GM10248 (cell line): ENCODE measurements at regions not wholly inside any gene's neighbourhood (a gene's known extent, or its start where the extent isn't known, plus 50 kb on each side); places are given as distances from the start of the nearest gene placed in this dataset.

Experiments
- CTCF ChIA-PET: fragments of 300-600 bp; sonication (Branson Sonifier 250); formaldehyde crosslinking; extraction: SDS; loops from one replicate; lab custom pipeline; 2021; ENCODE audit warnings: antibody characterized with exemption; lab: Yijun Ruan, JAX
- POLR2A ChIA-PET: fragments of 350-650 bp; sonication (Branson Sonifier 250); formaldehyde crosslinking; extraction: SDS; loops from one replicate; lab custom pipeline; 2020; ENCODE audit warnings: antibody characterized with exemption; lab: Yijun Ruan, JAX
- DNase-seq: peaks from one replicate; pipeline ENCODE4 v3.0.0; 2012; ENCODE audit errors: extremely low spot score
- CTCF ChIP-seq: IDR thresholded peaks from 2 replicates; pipeline ENCODE4 v1.5.1; 2012; ENCODE audit warnings: mild to moderate bottlenecking, low read depth; ENCODE audit errors: extremely low read depth, missing control alignments, control extremely low read depth

GRCh38 chr1:219665089-219665488 is 52.2 kb upstream of the ZC3H11B start:
- DNase-seq: no peak
- ChIA-PET CTCF (no interaction called here), POLR2A (no interaction called here)
- TF ChIP-seq CTCF: no peak

- ChIA-PET POLR2A (no interaction called here), CTCF (no interaction called here)
- no peak for TF ChIP-seq CTCF
- DNase-seq: no peak
Measured at GRCh38 chr1:219664310-219665029, 51.6 kb upstream of the ZC3H11B start.
